ENCODE measurements at regions not wholly inside any gene's neighbourhood (a gene's known extent, or its start where the extent isn't known, plus 50 kb on each side); places are given as distances from the start of the nearest gene placed in this dataset.

DNA sequence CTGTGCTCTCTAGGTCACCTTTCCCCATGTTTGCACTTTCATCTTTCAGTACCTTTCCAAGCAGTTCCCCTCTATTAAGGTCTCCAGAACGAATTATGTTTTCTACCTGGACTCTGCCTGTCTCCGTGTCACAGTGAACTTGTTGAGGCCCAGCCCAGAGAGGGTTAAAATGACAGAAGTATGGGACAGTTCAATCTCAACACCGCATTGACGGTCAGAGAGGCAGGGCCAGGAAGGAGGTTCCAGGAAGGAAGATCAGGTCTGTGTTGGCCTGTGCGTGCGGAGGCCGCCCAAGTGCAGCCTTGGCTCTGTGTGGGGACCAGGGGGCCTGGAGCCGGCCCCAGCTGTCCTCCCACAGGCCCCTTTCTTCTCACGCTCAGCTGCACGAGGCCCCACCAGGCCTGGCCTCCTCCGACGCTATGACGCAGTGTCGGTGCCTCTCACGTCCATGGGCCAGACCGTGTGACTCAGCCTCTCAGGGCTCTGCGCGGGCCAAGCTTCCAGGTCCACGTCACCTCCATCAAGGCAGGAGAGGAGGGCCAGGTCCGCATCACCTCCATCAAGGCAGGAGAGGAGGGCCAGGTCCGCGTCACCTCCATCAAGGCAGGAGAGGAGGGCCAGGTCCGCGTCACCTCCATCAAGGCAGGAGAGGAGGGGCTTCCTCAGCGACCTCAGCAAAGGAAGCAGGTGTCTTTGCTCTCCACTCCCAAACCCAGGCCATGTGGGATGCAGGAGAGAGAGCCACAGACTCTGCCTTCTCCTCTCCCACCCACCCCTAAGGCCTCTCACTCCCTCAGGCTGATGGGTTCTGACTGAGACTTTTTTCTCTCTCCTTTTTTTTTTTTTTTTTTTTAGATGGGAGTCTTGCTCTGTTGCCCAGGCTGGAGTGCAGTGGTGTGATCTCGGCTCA, 83.1 kb downstream of the CPN2 start:
- CTCF ChIA-PET (ENCODE audit: unreplicated experiment), result interaction anchor here (0.6 kb wide), 1 partner anchor 30 kb away, joined by 3 read pairs; no protein-coding TSS in a partner anchor
- no peak overlapping the region for H2AFZ ChIP-seq (ENCODE audit: low read length)
- BruUV-seq (replicated peaks), result no TSS peak

DNA sequence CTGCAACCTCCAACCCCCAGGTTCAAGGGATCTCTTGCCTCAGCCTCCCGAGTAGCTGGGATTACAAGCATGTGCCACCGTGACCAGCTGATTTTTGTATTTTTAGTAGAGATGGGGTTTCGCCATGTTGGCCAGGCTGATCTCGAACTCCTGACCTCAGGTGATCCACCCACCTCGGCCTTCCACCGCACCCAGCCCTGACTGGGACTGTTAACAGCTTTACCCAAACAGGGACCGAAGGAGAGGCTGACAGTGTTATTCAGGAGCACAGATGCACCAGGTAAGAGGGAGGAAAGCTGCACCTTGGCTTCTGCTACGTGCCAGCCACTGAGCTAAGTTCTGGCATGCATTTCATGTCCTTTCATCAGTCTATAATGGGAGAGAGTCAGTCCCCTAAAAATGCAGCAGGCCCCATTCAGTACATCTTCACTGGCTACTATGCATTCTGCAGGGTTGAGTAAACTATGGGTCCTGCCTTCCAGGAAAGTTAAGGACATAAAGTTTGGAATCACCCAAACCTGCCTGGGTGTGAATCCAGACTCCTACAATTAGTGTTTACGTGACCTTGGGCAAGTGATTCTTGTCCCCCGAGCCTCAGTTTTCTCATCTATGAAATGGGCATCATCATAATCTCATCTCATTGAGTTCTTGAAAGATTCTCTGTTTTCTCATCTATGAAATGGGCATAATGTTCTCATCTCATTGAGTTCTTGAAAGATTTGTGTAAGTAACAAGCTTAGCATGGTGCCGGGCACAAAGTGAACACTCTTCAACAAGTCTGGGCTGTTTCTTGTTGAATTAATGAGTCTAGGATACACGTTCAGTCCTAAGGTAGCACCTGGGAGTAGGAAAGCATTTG, 82.2 kb downstream of the CPN2 start:
- TF ChIP-seq EZH2phosphoT487 (IDR thresholded peaks at IDR 0.05; ENCODE audit: borderline replicate concordance, low read depth, low read length), result no peak
- TF ChIP-seq, protein P1, sequence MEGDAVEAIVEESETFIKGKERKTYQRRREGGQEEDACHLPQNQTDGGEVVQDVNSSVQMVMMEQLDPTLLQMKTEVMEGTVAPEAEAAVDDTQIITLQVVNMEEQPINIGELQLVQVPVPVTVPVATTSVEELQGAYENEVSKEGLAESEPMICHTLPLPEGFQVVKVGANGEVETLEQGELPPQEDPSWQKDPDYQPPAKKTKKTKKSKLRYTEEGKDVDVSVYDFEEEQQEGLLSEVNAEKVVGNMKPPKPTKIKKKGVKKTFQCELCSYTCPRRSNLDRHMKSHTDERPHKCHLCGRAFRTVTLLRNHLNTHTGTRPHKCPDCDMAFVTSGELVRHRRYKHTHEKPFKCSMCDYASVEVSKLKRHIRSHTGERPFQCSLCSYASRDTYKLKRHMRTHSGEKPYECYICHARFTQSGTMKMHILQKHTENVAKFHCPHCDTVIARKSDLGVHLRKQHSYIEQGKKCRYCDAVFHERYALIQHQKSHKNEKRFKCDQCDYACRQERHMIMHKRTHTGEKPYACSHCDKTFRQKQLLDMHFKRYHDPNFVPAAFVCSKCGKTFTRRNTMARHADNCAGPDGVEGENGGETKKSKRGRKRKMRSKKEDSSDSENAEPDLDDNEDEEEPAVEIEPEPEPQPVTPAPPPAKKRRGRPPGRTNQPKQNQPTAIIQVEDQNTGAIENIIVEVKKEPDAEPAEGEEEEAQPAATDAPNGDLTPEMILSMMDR (conservative IDR thresholded peaks at IDR 0.05; ENCODE audit: low read length), result no peak
- Histone ChIP-seq H3K79me2 (ENCODE audit: insufficient read depth, low read depth, low read length) (no peaks in the 10 kb centered on the region), H3K27ac (ENCODE audit: low read depth, low read length, poor library complexity, severe bottlenecking) (no peak overlapping the region), H3K4me2 (ENCODE audit: low read length) (no peak overlapping the region), H3K4me1 (ENCODE audit: insufficient read depth, low read length, poor library complexity, severe bottlenecking) (no peaks in the 10 kb centered on the region), H2AFZ (ENCODE audit: low read length) (no peak overlapping the region), H3K9me3 (ENCODE audit: low read length) (no peaks in the 10 kb centered on the region), H4K20me1 (ENCODE audit: insufficient read depth, low read length) (no peaks in the 10 kb centered on the region), H3K36me3 (ENCODE audit: insufficient read depth, low read length) (no peaks in the 10 kb centered on the region), H3K4me3 (ENCODE audit: low read depth, low read length, poor library complexity, severe bottlenecking) (no peak overlapping the region), H3K9me2 (ENCODE audit: insufficient read depth, low read length) (no peaks in the 10 kb centered on the region)
- ChIA-PET POLR2A (interaction anchor here (0.7 kb wide), 1 partner anchor 415 kb away, joined by 3 read pairs; no protein-coding TSS in a partner anchor), CTCF (ENCODE audit: unreplicated experiment) (interaction anchor here (0.6 kb wide), 1 partner anchor 29 kb away, joined by 3 read pairs; no protein-coding TSS in a partner anchor)
- no peak for DNase-seq (ENCODE audit: low spot score)
- no TSS peak for BruUV-seq (replicated peaks)
- intact Hi-C loops (cut with micrococcal nuclease; ENCODE audit: unreplicated experiment), result no loop called here

More for the DNA sequence above, 83.1 kb downstream of the CPN2 start:
- Histone ChIP-seq H3K9me3 (ENCODE audit: low read length) (no peaks in the 10 kb centered on the region), H3K79me2 (ENCODE audit: insufficient read depth, low read depth, low read length) (no peaks in the 10 kb centered on the region), H3K27ac (ENCODE audit: low read depth, low read length, poor library complexity, severe bottlenecking) (no peak overlapping the region), H3K36me3 (ENCODE audit: insufficient read depth, low read length) (no peaks in the 10 kb centered on the region), H3K4me2 (ENCODE audit: low read length) (no peak overlapping the region), H3K4me3 (ENCODE audit: low read depth, low read length, poor library complexity, severe bottlenecking) (no peak overlapping the region), H3K9me2 (ENCODE audit: insufficient read depth, low read length) (no peaks in the 10 kb centered on the region), H4K20me1 (ENCODE audit: insufficient read depth, low read length) (no peaks in the 10 kb centered on the region), H3K4me1 (ENCODE audit: insufficient read depth, low read length, poor library complexity, severe bottlenecking) (no peaks in the 10 kb centered on the region)
- TF ChIP-seq, protein P1 (conservative IDR thresholded peaks at IDR 0.05; ENCODE audit: low read length), result no peak
- no peak for TF ChIP-seq EZH2phosphoT487 (IDR thresholded peaks at IDR 0.05; ENCODE audit: borderline replicate concordance, low read depth, low read length)
- intact Hi-C loops (cut with micrococcal nuclease; ENCODE audit: unreplicated experiment), result no loop called here
- no peak for DNase-seq (ENCODE audit: low spot score)
- POLR2A ChIA-PET, result interaction anchor here (0.7 kb wide), 1 partner anchor 414 kb away, joined by 3 read pairs; no protein-coding TSS in a partner anchor
